Esophagus squamous epithelium (tissue), 5 donors: ENCODE measurements at regions not wholly inside any gene's neighbourhood (a gene's known extent, or its start where the extent isn't known, plus 50 kb on each side); places are given as distances from the start of the nearest gene placed in this dataset.

Experiments used
- DNase-seq: peaks from one replicate; lab custom pipeline; 2025; lab: John Stamatoyannopoulos, UW
- H3K27ac ChIP-seq, 4 donors: fragments of 200-600 bp; sonication (generic); one replicate each; pipeline ENCODE4 v1.5.1; 2016 to 2019; ENCODE audit warnings: mild to moderate bottlenecking in 1 of 4
- H3K27me3 ChIP-seq, 4 donors: fragments of 200-600 bp; sonication (generic); 1 replicate in 3 of 4; 2 replicates in 1 of 4; pipeline versions ENCODE4 v1.5.1 to v1.6.0; 2017 to 2021; ENCODE audit warnings: antibody characterized with exemption in 1 of 4
- H3K36me3 ChIP-seq, 3 donors: fragments of 200-600 bp; sonication (generic); one replicate each; pipeline ENCODE4 v1.5.1; 2016 to 2019
- H3K4me1 ChIP-seq, 3 donors: fragments of 200-600 bp; sonication (generic); one replicate each; pipeline ENCODE4 v1.5.1; 2017 to 2019
- H3K4me3 ChIP-seq, 4 donors: fragments of 200-600 bp; sonication (generic); 1 replicate in 3 of 4; 2 replicates in 1 of 4; pipeline ENCODE4 v1.5.1; 2016 to 2019; ENCODE audit warnings: mild to moderate bottlenecking in 2 of 4, moderate library complexity in 1 of 4
- H3K9me3 ChIP-seq, 3 donors: fragments of 200-600 bp; sonication (generic); one replicate each; pipeline ENCODE4 v1.5.1; 2016 to 2019
- POLR2A ChIP-seq, 4 donors: fragments of 450-650 bp; IDR thresholded peaks; one replicate each; pipeline ENCODE4 v1.6.1; 2017; ENCODE audit warnings: antibody characterized with exemption in 4 of 4, mild to moderate bottlenecking in 4 of 4, moderate library complexity in 3 of 4
- WGBS, 2 donors: methylation state at CpG; one replicate each; pipeline ENCODE4 v1.1.5; 2018; 5-methylcytosine and 5-hydroxymethylcytosine counted together
- intact Hi-C: fragments of 100-400 bp; cut with DNase I; formaldehyde crosslinking; loops from one replicate; pipeline ENCODE4 v1.15.0; 2022
- TF ChIP-seq, protein P1 (sequence below), 6 experiments: fragments of 450-650 bp in 4 of 6; fragments of 200-600 bp in 2 of 6; sonication (generic) in 2 of 6; IDR thresholded peaks; one replicate each; pipeline ENCODE4 v1.5.1; 2016 to 2019; ENCODE audit warnings: antibody characterized with exemption in 6 of 6, mild to moderate bottlenecking in 4 of 6, moderate library complexity in 4 of 6
- donor health status: DM: yes; HTN: yes; CAD: no.

DNA sequence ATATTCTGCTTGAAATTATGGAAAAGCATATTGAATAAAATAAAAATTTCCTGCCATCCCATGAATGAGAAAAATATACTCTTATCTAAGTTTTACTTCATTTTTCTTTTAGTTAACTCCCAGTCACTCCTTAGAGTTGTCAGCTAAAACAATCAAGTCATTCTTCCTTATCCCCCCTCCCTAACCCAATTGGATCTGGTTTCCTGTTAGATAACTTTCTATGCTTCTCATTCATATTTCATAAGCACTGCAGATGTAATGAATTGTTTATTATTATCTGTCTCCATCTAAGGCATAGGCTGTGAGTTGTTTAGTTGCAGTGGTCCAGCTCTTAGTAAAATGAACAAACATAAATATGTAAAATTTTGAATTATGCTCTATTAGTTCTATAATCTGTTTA, 244.0 kb upstream of the GCFC2 start:
- DNase-seq: no peak
- no peaks in the 10 kb centered on the region for H3K9me3 ChIP-seq
- H3K27me3 ChIP-seq: no peaks in the 10 kb centered on the region
- no peaks in the 10 kb centered on the region for H3K4me1 ChIP-seq
- intact Hi-C loops: no loop called here
- H3K36me3 ChIP-seq: no peaks in the 10 kb centered on the region
- H3K27ac ChIP-seq: no peak overlapping the region
- TF ChIP-seq, protein P1, sequence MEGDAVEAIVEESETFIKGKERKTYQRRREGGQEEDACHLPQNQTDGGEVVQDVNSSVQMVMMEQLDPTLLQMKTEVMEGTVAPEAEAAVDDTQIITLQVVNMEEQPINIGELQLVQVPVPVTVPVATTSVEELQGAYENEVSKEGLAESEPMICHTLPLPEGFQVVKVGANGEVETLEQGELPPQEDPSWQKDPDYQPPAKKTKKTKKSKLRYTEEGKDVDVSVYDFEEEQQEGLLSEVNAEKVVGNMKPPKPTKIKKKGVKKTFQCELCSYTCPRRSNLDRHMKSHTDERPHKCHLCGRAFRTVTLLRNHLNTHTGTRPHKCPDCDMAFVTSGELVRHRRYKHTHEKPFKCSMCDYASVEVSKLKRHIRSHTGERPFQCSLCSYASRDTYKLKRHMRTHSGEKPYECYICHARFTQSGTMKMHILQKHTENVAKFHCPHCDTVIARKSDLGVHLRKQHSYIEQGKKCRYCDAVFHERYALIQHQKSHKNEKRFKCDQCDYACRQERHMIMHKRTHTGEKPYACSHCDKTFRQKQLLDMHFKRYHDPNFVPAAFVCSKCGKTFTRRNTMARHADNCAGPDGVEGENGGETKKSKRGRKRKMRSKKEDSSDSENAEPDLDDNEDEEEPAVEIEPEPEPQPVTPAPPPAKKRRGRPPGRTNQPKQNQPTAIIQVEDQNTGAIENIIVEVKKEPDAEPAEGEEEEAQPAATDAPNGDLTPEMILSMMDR (IDR thresholded peaks at IDR 0.05): no peak
- TF ChIP-seq POLR2A (IDR thresholded peaks at IDR 0.05): no peak
- H3K4me3 ChIP-seq: no peak overlapping the region

DNA sequence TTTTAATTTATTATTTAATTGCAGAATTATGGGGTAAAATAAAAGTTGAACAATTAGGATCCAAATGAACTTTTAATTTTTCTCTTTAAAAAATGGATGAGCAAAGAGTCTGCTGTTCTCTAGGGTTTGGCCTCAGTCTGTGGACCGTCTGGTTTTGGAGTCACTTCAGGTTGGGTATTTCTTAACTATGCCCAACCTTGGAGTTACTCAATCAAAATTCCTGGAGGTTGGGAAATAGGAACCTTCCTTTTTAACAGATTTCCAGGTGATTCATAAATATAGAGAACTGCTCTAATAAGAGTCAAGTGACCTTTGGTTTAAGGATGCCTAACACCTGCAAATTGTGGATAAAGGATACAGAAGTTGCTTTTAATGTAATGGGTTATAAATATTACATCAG, 241.5 kb upstream of the GCFC2 start:
- TF ChIP-seq, protein P1 (IDR thresholded peaks at IDR 0.05): no peak
- TF ChIP-seq POLR2A (IDR thresholded peaks at IDR 0.05): no peak
- no peaks in the 10 kb centered on the region for H3K27me3 ChIP-seq
- no peak overlapping the region for H3K4me3 ChIP-seq
- intact Hi-C loops: no loop called here
- no peaks in the 10 kb centered on the region for H3K36me3 ChIP-seq
- H3K4me1 ChIP-seq: no peaks in the 10 kb centered on the region
- 54 to 56% methylated on average over 1 of the region's 1 CpG for WGBS, 2 donors
- DNase-seq: no peak
- no peak overlapping the region for H3K27ac ChIP-seq
- H3K9me3 ChIP-seq: no peaks in the 10 kb centered on the region

DNA sequence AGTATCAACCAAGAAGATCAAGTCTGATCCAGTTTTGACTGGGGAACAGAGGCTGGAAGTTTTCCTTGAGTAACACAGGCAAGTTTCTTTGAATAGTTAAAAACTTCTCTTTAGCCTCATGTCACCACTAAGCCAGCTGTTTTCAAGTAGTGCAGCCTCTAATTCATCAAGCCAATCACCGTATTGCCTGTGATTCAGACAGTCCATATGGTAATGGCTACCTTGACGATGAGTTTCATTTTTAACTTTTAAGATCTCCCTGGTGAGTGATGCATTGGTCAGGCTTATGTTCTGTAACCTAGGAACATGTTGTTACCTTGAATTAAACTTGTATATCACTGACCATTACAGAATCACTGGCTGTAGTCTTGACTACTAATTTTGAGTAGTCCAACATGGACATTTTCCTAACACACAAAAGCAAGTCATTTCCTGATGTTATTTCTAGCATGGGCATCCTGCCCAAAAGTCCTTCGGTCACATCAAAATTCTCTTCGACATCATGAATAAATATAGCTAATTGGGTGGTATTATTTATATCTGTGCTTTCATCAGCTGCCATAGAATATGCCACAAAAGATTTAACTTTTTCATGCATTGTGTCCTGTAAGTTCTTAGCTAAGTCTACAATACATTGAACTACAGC, 238.8 kb upstream of the GCFC2 start:
- Histone ChIP-seq H3K4me1 (no peaks in the 10 kb centered on the region), H3K4me3 (no peak overlapping the region), H3K36me3 (no peaks in the 10 kb centered on the region), H3K9me3 (no peaks in the 10 kb centered on the region), H3K27me3 (no peaks in the 10 kb centered on the region), H3K27ac (no peak overlapping the region)
- TF ChIP-seq, protein P1 (IDR thresholded peaks at IDR 0.05): no peak
- TF ChIP-seq POLR2A (IDR thresholded peaks at IDR 0.05): no peak
- intact Hi-C loops: no loop called here
- 54 to 65% methylated on average over 4 of the region's 4 CpGs for WGBS, 2 donors
- no peak for DNase-seq

DNA sequence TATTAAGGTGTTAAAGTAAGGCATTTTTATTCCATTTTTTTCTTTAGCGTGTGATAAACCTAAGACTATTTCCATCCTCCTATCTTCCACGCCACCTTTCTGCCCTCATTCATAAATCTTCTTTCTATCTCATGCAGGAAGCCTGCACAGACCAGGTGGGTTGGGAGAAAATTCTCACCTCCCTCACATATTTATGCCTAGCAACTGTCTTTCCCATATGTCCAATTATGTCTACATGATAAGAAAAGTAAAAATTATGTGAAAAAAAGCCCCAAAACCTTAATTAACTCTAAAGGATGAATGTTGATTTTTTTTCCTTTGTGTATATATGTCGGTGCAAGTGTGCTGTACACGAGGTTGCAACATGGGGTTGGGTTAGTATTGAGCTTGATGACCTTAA, 225.6 kb upstream of the GCFC2 start:
- DNase-seq: no peak

DNA sequence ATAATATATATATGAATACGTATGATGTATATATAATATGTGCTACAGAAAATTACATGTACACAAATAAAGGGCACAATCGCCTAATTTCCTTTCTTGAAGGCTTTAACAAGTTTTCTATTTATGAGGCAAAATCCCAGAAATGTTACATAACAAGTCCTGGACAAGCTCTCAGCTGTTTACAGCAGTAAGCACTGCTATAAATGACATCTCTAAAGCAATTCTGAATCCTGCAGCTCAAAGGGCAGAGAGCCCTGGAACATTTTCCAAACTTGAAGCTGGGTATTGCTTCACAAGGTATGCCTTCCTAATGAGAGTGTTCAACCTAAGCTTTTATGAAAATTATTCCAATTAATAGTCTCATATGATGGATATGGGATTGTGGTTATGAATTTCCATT, 222.3 kb upstream of the GCFC2 start:
- no peaks in the 10 kb centered on the region for H3K27me3 ChIP-seq
- H3K36me3 ChIP-seq: no peaks in the 10 kb centered on the region
- DNase-seq: no peak
- TF ChIP-seq POLR2A (IDR thresholded peaks at IDR 0.05): no peak
- TF ChIP-seq, protein P1 (IDR thresholded peaks at IDR 0.05): no peak
- no peaks in the 10 kb centered on the region for H3K4me1 ChIP-seq
- H3K4me3 ChIP-seq: no peak overlapping the region
- H3K9me3 ChIP-seq: no peaks in the 10 kb centered on the region
- WGBS, 2 donors: 38 to 67% methylated on average over 2 of the region's 2 CpGs
- H3K27ac ChIP-seq: no peak overlapping the region
- intact Hi-C loops: no loop called here

More for the DNA sequence above, 225.6 kb upstream of the GCFC2 start:
- intact Hi-C loops: no loop called here
- Histone ChIP-seq H3K27ac (no peak overlapping the region), H3K27me3 (no peaks in the 10 kb centered on the region), H3K36me3 (no peaks in the 10 kb centered on the region), H3K9me3 (no peaks in the 10 kb centered on the region), H3K4me1 (no peaks in the 10 kb centered on the region), H3K4me3 (no peak overlapping the region)
- no peak for TF ChIP-seq POLR2A (IDR thresholded peaks at IDR 0.05)
- TF ChIP-seq, protein P1 (IDR thresholded peaks at IDR 0.05): no peak
- WGBS, 2 donors: 68 to 70% methylated on average over 4 of the region's 4 CpGs
